Lower leg skin (tissue), 3 donors: ENCODE measurements at regions not wholly inside any gene's neighbourhood (a gene's known extent, or its start where the extent isn't known, plus 50 kb on each side); places are given as distances from the start of the nearest gene placed in this dataset.

Experiments used
- CTCF ChIP-seq, 3 donors: fragments of 450-650 bp; IDR thresholded peaks; one replicate each; pipeline ENCODE4 v1.5.1; 2016; ENCODE audit warnings: antibody characterized with exemption in 3 of 3, mild to moderate bottlenecking in 3 of 3, moderate library complexity in 2 of 3
- POLR2A ChIP-seq, 2 donors: fragments of 450-650 bp; IDR thresholded peaks; one replicate each; pipeline ENCODE4 v1.6.1; 2016 to 2017; ENCODE audit warnings: antibody characterized with exemption in 2 of 2, mild to moderate bottlenecking in 1 of 2, moderate library complexity in 1 of 2

- TF ChIP-seq POLR2A (IDR thresholded peaks at IDR 0.05): no peak
- no peak for TF ChIP-seq CTCF (IDR thresholded peaks at IDR 0.05)
Measured at GRCh38 chr12:13368431-13368830, 171.9 kb downstream of the EMP1 start.
